ENCODE measurements at regions not wholly inside any gene's neighbourhood (a gene's known extent, or its start where the extent isn't known, plus 50 kb on each side); places are given as distances from the start of the nearest gene placed in this dataset.

GRCh38 chr10:89959433-89960110, 258.2 kb downstream of the KIF20B start:
- TF ChIP-seq, protein P1, sequence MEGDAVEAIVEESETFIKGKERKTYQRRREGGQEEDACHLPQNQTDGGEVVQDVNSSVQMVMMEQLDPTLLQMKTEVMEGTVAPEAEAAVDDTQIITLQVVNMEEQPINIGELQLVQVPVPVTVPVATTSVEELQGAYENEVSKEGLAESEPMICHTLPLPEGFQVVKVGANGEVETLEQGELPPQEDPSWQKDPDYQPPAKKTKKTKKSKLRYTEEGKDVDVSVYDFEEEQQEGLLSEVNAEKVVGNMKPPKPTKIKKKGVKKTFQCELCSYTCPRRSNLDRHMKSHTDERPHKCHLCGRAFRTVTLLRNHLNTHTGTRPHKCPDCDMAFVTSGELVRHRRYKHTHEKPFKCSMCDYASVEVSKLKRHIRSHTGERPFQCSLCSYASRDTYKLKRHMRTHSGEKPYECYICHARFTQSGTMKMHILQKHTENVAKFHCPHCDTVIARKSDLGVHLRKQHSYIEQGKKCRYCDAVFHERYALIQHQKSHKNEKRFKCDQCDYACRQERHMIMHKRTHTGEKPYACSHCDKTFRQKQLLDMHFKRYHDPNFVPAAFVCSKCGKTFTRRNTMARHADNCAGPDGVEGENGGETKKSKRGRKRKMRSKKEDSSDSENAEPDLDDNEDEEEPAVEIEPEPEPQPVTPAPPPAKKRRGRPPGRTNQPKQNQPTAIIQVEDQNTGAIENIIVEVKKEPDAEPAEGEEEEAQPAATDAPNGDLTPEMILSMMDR (conservative IDR thresholded peaks at IDR 0.05; ENCODE audit: low read length) = no peak
- no peak for TF ChIP-seq EZH2phosphoT487 (IDR thresholded peaks at IDR 0.05; ENCODE audit: borderline replicate concordance, low read depth, low read length)

All from OCI-LY7 (cell line).